GM12892 (cell line): ENCODE measurements at regions not wholly inside any gene's neighbourhood (a gene's known extent, or its start where the extent isn't known, plus 50 kb on each side); places are given as distances from the start of the nearest gene placed in this dataset.
"Not testable (repeated sequence)": the region's sequence is repeated elsewhere in the genome, so short reads cannot be mapped to it uniquely, and the experiment has no call there.

Experiments
- POLR2A ChIP-seq: IDR thresholded peaks from 2 replicates; pipeline ENCODE4 v1.6.1; 2011; ENCODE audit warnings: low read depth, low read length, control low read depth
- POLR2AphosphoS5 ChIP-seq: IDR thresholded peaks from 2 replicates; pipeline ENCODE4 v1.6.1; 2011; ENCODE audit warnings: low read depth, low read length, control low read depth

- TF ChIP-seq POLR2A, POLR2AphosphoS5: not testable (repeated sequence)
Measured at GRCh38 chr6:130644769-130645168, 182.4 kb upstream of the SMLR1 start.
